Calu3 (cell line): ENCODE measurements at regions not wholly inside any gene's neighbourhood (a gene's known extent, or its start where the extent isn't known, plus 50 kb on each side); places are given as distances from the start of the nearest gene placed in this dataset.

Experiments used
- BruUV-seq: library from RNA; stranded (reverse); fragments of 400-500 nt; replicated peaks from 2 replicates; lab custom pipeline; 2021; lab: Mats Ljungman, UMichigan
- CTCF ChIA-PET: fragments of 300-600 bp; sonication (Branson Sonifier 250); formaldehyde crosslinking; loops from one replicate; lab custom pipeline; 2022; ENCODE audit warnings: antibody characterized with exemption; lab: Charles Lee
- DNase-seq: peaks from one replicate; pipeline ENCODE4 v3.0.0; 2022
- H3K27ac Mint-ChIP-seq: one replicate; pipeline ENCODE4 v1.8.0; 2022; ENCODE audit warnings: mixed read lengths; ENCODE audit not compliant: unreplicated experiment
- H3K27me3 Mint-ChIP-seq: one replicate; pipeline ENCODE4 v1.8.0; 2022; ENCODE audit warnings: mixed read lengths; ENCODE audit not compliant: unreplicated experiment
- H3K36me3 Mint-ChIP-seq: one replicate; pipeline ENCODE4 v1.8.0; 2022; ENCODE audit warnings: mild to moderate bottlenecking, moderate library complexity, mixed read lengths; ENCODE audit not compliant: insufficient read depth, unreplicated experiment
- H3K4me1 Mint-ChIP-seq: one replicate; pipeline ENCODE4 v1.8.0; 2022; ENCODE audit warnings: mild to moderate bottlenecking, low read depth, mixed read lengths; ENCODE audit not compliant: unreplicated experiment
- H3K4me3 Mint-ChIP-seq: one replicate; pipeline ENCODE4 v1.8.0; 2022; ENCODE audit warnings: mild to moderate bottlenecking, low read depth, moderate library complexity, mixed read lengths; ENCODE audit not compliant: unreplicated experiment
- H3K9me3 Mint-ChIP-seq: one replicate; pipeline ENCODE4 v1.8.0; 2022; ENCODE audit warnings: low read depth, mixed read lengths; ENCODE audit not compliant: unreplicated experiment
- intact Hi-C: fragments of 100-400 bp; cut with micrococcal nuclease; formaldehyde crosslinking; loops from one replicate; pipeline ENCODE4 v1.10.0; 2022; ENCODE audit not compliant: unreplicated experiment
- TF ChIP-seq, protein P1 (sequence below): fragments of 200-600 bp; IDR thresholded peaks from one replicate; pipeline ENCODE4 v1.8.0; 2022; ENCODE audit warnings: antibody characterized with exemption; ENCODE audit not compliant: unreplicated experiment

DNA sequence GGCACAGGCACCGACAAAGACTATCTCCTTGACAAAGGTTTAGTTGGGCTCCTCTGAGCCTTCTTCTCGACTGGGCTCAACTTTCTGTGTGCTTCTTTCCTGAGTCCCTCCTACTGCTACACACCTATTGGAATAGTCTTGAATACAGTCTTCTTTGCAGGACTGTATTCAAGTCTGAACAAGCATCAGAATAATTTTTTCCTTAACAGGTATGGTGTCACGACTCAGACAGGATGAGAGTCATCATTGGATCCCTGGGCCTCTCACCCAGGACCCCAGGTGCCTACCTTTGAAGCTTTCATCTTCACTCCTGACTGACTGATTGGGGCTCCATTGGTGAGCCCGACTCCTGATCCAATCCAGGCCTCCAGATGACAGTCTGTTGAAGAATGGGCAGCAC, 66.3 kb downstream of the CRYGS start:
- no peaks in the 10 kb centered on the region for H3K4me1 Mint-ChIP-seq
- no peaks in the 10 kb centered on the region for H3K9me3 Mint-ChIP-seq
- intact Hi-C loops, result loop anchor here (10.0 kb wide), 1 partner anchor 63 kb away; no protein-coding TSS in a partner anchor
- TF ChIP-seq, protein P1, sequence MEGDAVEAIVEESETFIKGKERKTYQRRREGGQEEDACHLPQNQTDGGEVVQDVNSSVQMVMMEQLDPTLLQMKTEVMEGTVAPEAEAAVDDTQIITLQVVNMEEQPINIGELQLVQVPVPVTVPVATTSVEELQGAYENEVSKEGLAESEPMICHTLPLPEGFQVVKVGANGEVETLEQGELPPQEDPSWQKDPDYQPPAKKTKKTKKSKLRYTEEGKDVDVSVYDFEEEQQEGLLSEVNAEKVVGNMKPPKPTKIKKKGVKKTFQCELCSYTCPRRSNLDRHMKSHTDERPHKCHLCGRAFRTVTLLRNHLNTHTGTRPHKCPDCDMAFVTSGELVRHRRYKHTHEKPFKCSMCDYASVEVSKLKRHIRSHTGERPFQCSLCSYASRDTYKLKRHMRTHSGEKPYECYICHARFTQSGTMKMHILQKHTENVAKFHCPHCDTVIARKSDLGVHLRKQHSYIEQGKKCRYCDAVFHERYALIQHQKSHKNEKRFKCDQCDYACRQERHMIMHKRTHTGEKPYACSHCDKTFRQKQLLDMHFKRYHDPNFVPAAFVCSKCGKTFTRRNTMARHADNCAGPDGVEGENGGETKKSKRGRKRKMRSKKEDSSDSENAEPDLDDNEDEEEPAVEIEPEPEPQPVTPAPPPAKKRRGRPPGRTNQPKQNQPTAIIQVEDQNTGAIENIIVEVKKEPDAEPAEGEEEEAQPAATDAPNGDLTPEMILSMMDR, result no peak
- no peak overlapping the region for H3K27ac Mint-ChIP-seq
- H3K27me3 Mint-ChIP-seq, result peaks cover 68% of the 10 kb centered on the region
- no TSS peak for BruUV-seq
- DNase-seq, result no peak
- no peaks in the 10 kb centered on the region for H3K36me3 Mint-ChIP-seq
- no peak overlapping the region for H3K4me3 Mint-ChIP-seq
- CTCF ChIA-PET, result no interaction called here

DNA sequence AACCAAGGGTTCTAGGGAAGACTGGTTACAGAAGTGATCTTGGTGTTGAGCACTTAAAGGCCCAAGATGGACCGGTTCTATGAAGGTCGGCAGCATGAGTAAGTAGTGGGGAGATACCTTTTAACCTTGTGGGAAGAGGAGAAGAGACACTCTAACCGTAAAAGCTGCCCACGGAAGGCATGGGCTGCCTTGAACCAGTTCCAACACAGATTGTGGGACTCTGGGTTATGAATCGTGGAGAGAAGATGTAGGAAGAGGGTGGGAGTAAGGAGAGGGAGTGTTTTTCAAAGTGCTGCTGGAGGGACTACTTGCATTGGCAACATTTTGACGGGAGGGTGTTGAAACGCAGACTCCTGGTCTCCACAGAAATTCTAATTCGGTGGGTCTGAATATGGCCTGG, 67.1 kb downstream of the CRYGS start:
- no peak overlapping the region for H3K27ac Mint-ChIP-seq
- CTCF ChIA-PET, result no interaction called here

DNA sequence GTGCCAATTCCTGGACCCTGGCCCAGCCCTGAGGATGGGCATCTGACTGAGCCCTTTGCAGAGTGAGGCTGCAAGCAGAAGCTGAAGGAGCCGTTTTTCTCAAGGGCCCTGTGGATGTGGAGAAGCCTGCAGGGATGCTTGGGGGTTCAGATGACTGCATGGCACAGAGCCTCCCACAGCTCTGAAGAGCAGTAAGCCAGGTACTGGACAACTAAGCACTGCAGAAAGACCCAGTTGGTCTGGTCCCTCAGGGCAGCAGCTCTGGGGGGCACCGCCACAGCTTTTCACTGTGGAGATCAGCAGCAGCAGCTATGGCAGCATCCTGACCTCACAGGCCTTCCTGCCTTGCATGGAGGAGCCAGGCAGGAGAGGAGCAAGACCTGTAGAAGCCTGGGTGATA, 67.6 kb downstream of the CRYGS start:
- TF ChIP-seq, protein P1, result no peak
- intact Hi-C loops, result loop anchor here (10.0 kb wide), 1 partner anchor 62 kb away; no protein-coding TSS in a partner anchor
- no peak overlapping the region for H3K4me3 Mint-ChIP-seq
- peaks cover 72% of the 10 kb centered on the region for H3K27me3 Mint-ChIP-seq
- no peak for DNase-seq
- no peaks in the 10 kb centered on the region for H3K9me3 Mint-ChIP-seq
- BruUV-seq, result no TSS peak
- H3K4me1 Mint-ChIP-seq, result no peaks in the 10 kb centered on the region
- H3K27ac Mint-ChIP-seq, result no peak overlapping the region
- no peaks in the 10 kb centered on the region for H3K36me3 Mint-ChIP-seq
- CTCF ChIA-PET, result no interaction called here

More for the DNA sequence above, 67.1 kb downstream of the CRYGS start:
- Mint-ChIP-seq H3K4me3 (no peak overlapping the region), H3K36me3 (no peaks in the 10 kb centered on the region), H3K4me1 (no peaks in the 10 kb centered on the region), H3K9me3 (no peaks in the 10 kb centered on the region), H3K27me3 (peaks cover 72% of the 10 kb centered on the region)
- no TSS peak for BruUV-seq
- TF ChIP-seq, protein P1, result no peak
- intact Hi-C loops, result loop anchor here (10.0 kb wide), 1 partner anchor 62 kb away; no protein-coding TSS in a partner anchor
- DNase-seq, result no peak

DNA sequence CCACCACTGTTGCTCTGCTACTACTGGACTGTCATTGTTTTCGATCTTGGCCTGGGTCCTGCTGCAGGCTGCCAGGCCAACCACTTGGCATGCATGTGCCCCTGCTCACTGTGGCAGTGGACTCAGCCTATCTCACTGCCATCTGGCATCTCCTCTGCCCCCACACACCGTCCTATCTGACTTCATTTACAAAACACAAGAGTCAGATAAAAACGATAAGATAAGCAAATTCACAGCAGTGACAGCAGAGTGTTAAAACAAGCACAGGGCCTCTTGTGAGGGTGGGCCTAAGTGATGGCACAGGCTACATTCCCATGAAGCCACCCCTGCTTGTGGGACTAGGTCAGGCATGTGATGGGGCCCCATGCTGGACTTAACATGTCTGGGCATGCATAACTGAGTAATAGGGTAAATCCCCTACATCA, 68.1 kb downstream of the CRYGS start:
- Mint-ChIP-seq H3K4me1 (no peaks in the 10 kb centered on the region), H3K27me3 (peaks cover 72% of the 10 kb centered on the region), H3K4me3 (no peak overlapping the region), H3K36me3 (no peaks in the 10 kb centered on the region), H3K9me3 (no peaks in the 10 kb centered on the region), H3K27ac (no peak overlapping the region)
- CTCF ChIA-PET, result no interaction called here
- no peak for DNase-seq
- intact Hi-C loops, result loop anchor here (10.0 kb wide), 1 partner anchor 61 kb away; no protein-coding TSS in a partner anchor
- TF ChIP-seq, protein P1, result no peak
- BruUV-seq, result no TSS peak
